ENCODE measurements at regions not wholly inside any gene's neighbourhood (a gene's known extent, or its start where the extent isn't known, plus 50 kb on each side); places are given as distances from the start of the nearest gene placed in this dataset.

GRCh38 chr7:16356301-16356958 is 64.9 kb downstream of the CRPPA start:
- Histone ChIP-seq H3K4me2 (ENCODE audit: low read length) (peak overlapping the region; percentile 47), H3K9ac (ENCODE audit: low read length) (no peak overlapping the region), H3K9me3 (ENCODE audit: insufficient read depth, low read depth, low read length) (no peaks in the 10 kb centered on the region), H4K20me1 (ENCODE audit: insufficient read depth, low read length) (no peaks in the 10 kb centered on the region), H3K79me2 (ENCODE audit: insufficient read depth, low read length) (no peaks in the 10 kb centered on the region), H3K4me3 (ENCODE audit: insufficient read depth, low read depth, low read length) (no peak overlapping the region), H3K4me1 (ENCODE audit: insufficient read depth, low read length) (peaks cover 7% of the 10 kb centered on the region), H3K27ac (ENCODE audit: low read depth, low read length) (peak overlapping the region; percentile 44), H2AFZ (ENCODE audit: low read depth, low read length) (peak overlapping the region; percentile 28), H3K36me3 (ENCODE audit: insufficient read depth, low read length) (no peaks in the 10 kb centered on the region), H3K27me3 (ENCODE audit: insufficient read depth, low read length) (no peaks in the 10 kb centered on the region)
- Mint-ChIP-seq H3K4me3 (ENCODE audit: unreplicated experiment) (no peak overlapping the region), H3K9me3 (ENCODE audit: unreplicated experiment) (no peaks in the 10 kb centered on the region), H3K27ac (ENCODE audit: unreplicated experiment) (no peak overlapping the region), H3K4me1 (ENCODE audit: low read depth, unreplicated experiment) (peaks cover 6% of the 10 kb centered on the region), H3K36me3 (ENCODE audit: low read depth, unreplicated experiment) (peaks cover 1% of the 10 kb centered on the region), H3K27me3 (ENCODE audit: low read depth, unreplicated experiment) (no peaks in the 10 kb centered on the region)
- DNase-seq (ENCODE audit: low read depth) (peak; percentile 23), FAIRE-seq (peak; percentile 9)
- TF ChIP-seq, protein P1, sequence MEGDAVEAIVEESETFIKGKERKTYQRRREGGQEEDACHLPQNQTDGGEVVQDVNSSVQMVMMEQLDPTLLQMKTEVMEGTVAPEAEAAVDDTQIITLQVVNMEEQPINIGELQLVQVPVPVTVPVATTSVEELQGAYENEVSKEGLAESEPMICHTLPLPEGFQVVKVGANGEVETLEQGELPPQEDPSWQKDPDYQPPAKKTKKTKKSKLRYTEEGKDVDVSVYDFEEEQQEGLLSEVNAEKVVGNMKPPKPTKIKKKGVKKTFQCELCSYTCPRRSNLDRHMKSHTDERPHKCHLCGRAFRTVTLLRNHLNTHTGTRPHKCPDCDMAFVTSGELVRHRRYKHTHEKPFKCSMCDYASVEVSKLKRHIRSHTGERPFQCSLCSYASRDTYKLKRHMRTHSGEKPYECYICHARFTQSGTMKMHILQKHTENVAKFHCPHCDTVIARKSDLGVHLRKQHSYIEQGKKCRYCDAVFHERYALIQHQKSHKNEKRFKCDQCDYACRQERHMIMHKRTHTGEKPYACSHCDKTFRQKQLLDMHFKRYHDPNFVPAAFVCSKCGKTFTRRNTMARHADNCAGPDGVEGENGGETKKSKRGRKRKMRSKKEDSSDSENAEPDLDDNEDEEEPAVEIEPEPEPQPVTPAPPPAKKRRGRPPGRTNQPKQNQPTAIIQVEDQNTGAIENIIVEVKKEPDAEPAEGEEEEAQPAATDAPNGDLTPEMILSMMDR (IDR thresholded peaks at IDR 0.05; ENCODE audit: insufficient read depth, low read depth, low read length), result no peak
- TF ChIP-seq EZH2 (IDR thresholded peaks at IDR 0.05; ENCODE audit: insufficient read depth, low read length), result no peak

GRCh38 chr7:16354573-16354972 is 66.8 kb downstream of the CRPPA start:
- DNase-seq (ENCODE audit: low read depth), result no peak
- H3K9ac ChIP-seq (ENCODE audit: low read length), result no peak overlapping the region
- H2AFZ ChIP-seq (ENCODE audit: low read depth, low read length), result no peak overlapping the region
- no peak overlapping the region for H3K4me3 ChIP-seq (ENCODE audit: insufficient read depth, low read depth, low read length)
- H4K20me1 ChIP-seq (ENCODE audit: insufficient read depth, low read length), result no peaks in the 10 kb centered on the region
- Mint-ChIP-seq H3K4me3 (ENCODE audit: unreplicated experiment) (no peak overlapping the region), H3K27me3 (ENCODE audit: low read depth, unreplicated experiment) (no peaks in the 10 kb centered on the region), H3K27ac (ENCODE audit: unreplicated experiment) (no peak overlapping the region), H3K9me3 (ENCODE audit: unreplicated experiment) (no peaks in the 10 kb centered on the region), H3K4me1 (ENCODE audit: low read depth, unreplicated experiment) (peaks cover 6% of the 10 kb centered on the region), H3K36me3 (ENCODE audit: low read depth, unreplicated experiment) (peaks cover 1% of the 10 kb centered on the region)
- H3K9me3 ChIP-seq (ENCODE audit: insufficient read depth, low read depth, low read length), result no peaks in the 10 kb centered on the region
- H3K4me2 ChIP-seq (ENCODE audit: low read length), result no peak overlapping the region
- peaks cover 7% of the 10 kb centered on the region for H3K4me1 ChIP-seq (ENCODE audit: insufficient read depth, low read length)
- no peak for FAIRE-seq
- H3K27ac ChIP-seq (ENCODE audit: low read depth, low read length), result no peak overlapping the region
- no peaks in the 10 kb centered on the region for H3K36me3 ChIP-seq (ENCODE audit: insufficient read depth, low read length)
- H3K79me2 ChIP-seq (ENCODE audit: insufficient read depth, low read length), result no peaks in the 10 kb centered on the region
- TF ChIP-seq EZH2 (IDR thresholded peaks at IDR 0.05; ENCODE audit: insufficient read depth, low read length), result no peak
- TF ChIP-seq, protein P1 (IDR thresholded peaks at IDR 0.05; ENCODE audit: insufficient read depth, low read depth, low read length), result no peak
- H3K27me3 ChIP-seq (ENCODE audit: insufficient read depth, low read length), result no peaks in the 10 kb centered on the region

DNA sequence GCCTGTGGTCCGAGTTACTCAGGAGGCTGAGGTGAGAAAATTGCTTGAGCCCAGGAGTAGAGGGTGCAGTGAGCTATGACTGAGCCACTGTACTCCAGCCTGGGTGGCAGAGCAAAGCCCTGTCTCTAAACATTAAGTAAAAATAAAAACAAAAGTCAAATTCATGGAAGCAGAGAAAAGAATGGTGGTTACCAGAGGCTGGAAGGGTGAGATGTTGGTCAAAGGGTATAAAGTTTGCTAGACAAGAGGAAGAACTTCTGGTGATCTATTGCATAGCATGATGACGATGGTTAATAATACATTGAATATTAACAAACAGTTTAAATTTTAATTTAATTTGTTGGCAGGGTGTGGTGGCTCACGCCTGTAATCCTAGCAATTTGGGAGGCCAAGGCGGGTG is 68.1 kb downstream of the CRPPA start:
- Histone ChIP-seq H3K9ac (ENCODE audit: low read length) (no peak overlapping the region), H4K20me1 (ENCODE audit: insufficient read depth, low read length) (no peaks in the 10 kb centered on the region), H3K4me2 (ENCODE audit: low read length) (no peak overlapping the region), H3K79me2 (ENCODE audit: insufficient read depth, low read length) (no peaks in the 10 kb centered on the region), H3K27me3 (ENCODE audit: insufficient read depth, low read length) (no peaks in the 10 kb centered on the region), H2AFZ (ENCODE audit: low read depth, low read length) (no peak overlapping the region), H3K4me1 (ENCODE audit: insufficient read depth, low read length) (peaks cover 9% of the 10 kb centered on the region), H3K9me3 (ENCODE audit: insufficient read depth, low read depth, low read length) (no peaks in the 10 kb centered on the region), H3K36me3 (ENCODE audit: insufficient read depth, low read length) (no peaks in the 10 kb centered on the region), H3K27ac (ENCODE audit: low read depth, low read length) (no peak overlapping the region), H3K4me3 (ENCODE audit: insufficient read depth, low read depth, low read length) (no peak overlapping the region)
- H3K4me1 Mint-ChIP-seq (ENCODE audit: low read depth, unreplicated experiment), result peaks cover 9% of the 10 kb centered on the region
- DNase-seq (ENCODE audit: low read depth), result no peak
- H3K4me3 Mint-ChIP-seq (ENCODE audit: unreplicated experiment), result no peak overlapping the region
- H3K9me3 Mint-ChIP-seq (ENCODE audit: unreplicated experiment), result peaks cover 1% of the 10 kb centered on the region
- no peaks in the 10 kb centered on the region for H3K27me3 Mint-ChIP-seq (ENCODE audit: low read depth, unreplicated experiment)
- no peak overlapping the region for H3K27ac Mint-ChIP-seq (ENCODE audit: unreplicated experiment)
- peaks cover 1% of the 10 kb centered on the region for H3K36me3 Mint-ChIP-seq (ENCODE audit: low read depth, unreplicated experiment)
- no peak for TF ChIP-seq EZH2 (IDR thresholded peaks at IDR 0.05; ENCODE audit: insufficient read depth, low read length)
- TF ChIP-seq, protein P1 (IDR thresholded peaks at IDR 0.05; ENCODE audit: insufficient read depth, low read depth, low read length), result no peak
- FAIRE-seq, result no peak

Measured in astrocyte (in vitro differentiated cells and primary cell).